ENCODE measurements at regions not wholly inside any gene's neighbourhood (a gene's known extent, or its start where the extent isn't known, plus 50 kb on each side); places are given as distances from the start of the nearest gene placed in this dataset.

- TF ChIP-seq GATA2 (IDR thresholded peaks at IDR 0.05; ENCODE audit: low read depth, low read length) (no peak), GATA3 (IDR thresholded peaks at IDR 0.05; ENCODE audit: low read depth, low read length) (no peak)
Measured at GRCh38 chr3:68056556-68056955, 402.1 kb upstream of the SUCLG2 start.

- TF ChIP-seq GATA2 (IDR thresholded peaks at IDR 0.05; ENCODE audit: low read depth, low read length) (no peak), GATA3 (IDR thresholded peaks at IDR 0.05; ENCODE audit: low read depth, low read length) (no peak)
Measured at GRCh38 chr3:68055215-68055614, 400.8 kb upstream of the SUCLG2 start.

GRCh38 chr3:68049776-68050175, 395.4 kb upstream of the SUCLG2 start:
- TF ChIP-seq GATA3 (IDR thresholded peaks at IDR 0.05; ENCODE audit: low read depth, low read length) = no peak
- no peak for TF ChIP-seq GATA2 (IDR thresholded peaks at IDR 0.05; ENCODE audit: low read depth, low read length)

- TF ChIP-seq GATA2 (IDR thresholded peaks at IDR 0.05; ENCODE audit: low read depth, low read length) = no peak
- TF ChIP-seq GATA3 (IDR thresholded peaks at IDR 0.05; ENCODE audit: low read depth, low read length) = no peak
Measured at GRCh38 chr3:68045976-68046375, 391.6 kb upstream of the SUCLG2 start.

- TF ChIP-seq GATA2 (IDR thresholded peaks at IDR 0.05; ENCODE audit: low read depth, low read length) = no peak
Measured at GRCh38 chr3:68033867-68034266, 379.5 kb upstream of the SUCLG2 start.

DNA sequence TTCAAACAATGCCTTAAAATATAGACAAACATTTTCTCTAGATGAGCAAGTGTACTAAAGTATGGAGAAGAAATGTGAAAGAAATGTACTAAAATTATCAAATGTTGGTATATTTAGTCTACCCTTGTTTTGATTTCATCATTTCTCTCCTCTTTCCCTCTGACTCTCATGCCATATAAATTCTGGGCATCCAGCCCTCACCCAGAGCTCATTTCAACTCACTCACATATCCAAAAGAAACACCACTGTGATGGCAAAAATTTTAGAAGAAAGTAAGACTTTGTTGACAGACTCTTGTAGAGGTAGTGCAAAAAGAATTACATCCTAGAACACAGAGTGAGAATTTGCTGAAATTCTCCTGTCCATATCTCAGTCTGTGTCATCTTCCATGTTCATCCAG, 377.8 kb upstream of the SUCLG2 start:
- TF ChIP-seq GATA3 (IDR thresholded peaks at IDR 0.05; ENCODE audit: low read depth, low read length) = no peak
- no peak for TF ChIP-seq GATA2 (IDR thresholded peaks at IDR 0.05; ENCODE audit: low read depth, low read length)

GRCh38 chr3:68025189-68025588, 370.8 kb upstream of the SUCLG2 start:
- no peak for TF ChIP-seq GATA3 (IDR thresholded peaks at IDR 0.05; ENCODE audit: low read depth, low read length)

DNA sequence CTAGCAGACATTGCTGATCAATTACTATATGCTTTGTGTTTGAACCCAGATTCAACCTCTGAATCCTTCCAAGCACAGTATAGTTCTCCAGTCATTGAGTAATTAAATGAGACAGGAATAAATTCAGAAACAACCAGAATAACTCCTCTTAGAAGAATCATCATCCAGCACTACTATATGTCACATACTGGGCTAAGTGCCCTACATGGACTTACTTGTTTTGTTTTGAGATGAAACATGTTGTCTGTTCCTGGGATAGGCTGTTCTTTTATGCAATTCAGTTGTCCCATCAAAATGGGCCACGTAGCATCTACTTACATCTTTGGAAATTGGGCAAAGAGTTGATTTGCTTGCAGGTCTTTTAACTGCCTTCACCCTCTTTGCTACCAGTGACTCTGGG, 365.5 kb upstream of the SUCLG2 start:
- no peak for TF ChIP-seq GATA3 (IDR thresholded peaks at IDR 0.05; ENCODE audit: low read depth, low read length)
- no peak for TF ChIP-seq GATA2 (IDR thresholded peaks at IDR 0.05; ENCODE audit: low read depth, low read length)

DNA sequence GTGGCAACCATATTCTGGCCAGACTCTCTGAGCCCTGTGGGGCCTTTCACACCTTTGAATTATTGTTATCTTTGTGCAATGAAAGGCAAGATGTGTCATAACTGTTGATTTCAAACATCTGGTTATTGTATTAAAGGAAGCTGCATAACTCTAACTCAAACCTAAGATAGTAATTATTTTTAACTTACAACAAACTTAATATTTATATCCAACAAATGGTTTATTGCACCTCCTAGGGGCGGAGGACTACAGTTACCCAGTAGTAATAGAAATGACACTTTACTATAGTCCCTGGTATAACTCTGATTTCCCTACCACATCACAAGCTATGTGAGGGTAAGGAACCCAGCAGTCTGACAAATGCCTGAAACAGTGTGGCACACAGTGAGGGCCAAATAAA, 363.9 kb upstream of the SUCLG2 start:
- TF ChIP-seq GATA3 (IDR thresholded peaks at IDR 0.05; ENCODE audit: low read depth, low read length) (no peak), GATA2 (IDR thresholded peaks at IDR 0.05; ENCODE audit: low read depth, low read length) (no peak)

DNA sequence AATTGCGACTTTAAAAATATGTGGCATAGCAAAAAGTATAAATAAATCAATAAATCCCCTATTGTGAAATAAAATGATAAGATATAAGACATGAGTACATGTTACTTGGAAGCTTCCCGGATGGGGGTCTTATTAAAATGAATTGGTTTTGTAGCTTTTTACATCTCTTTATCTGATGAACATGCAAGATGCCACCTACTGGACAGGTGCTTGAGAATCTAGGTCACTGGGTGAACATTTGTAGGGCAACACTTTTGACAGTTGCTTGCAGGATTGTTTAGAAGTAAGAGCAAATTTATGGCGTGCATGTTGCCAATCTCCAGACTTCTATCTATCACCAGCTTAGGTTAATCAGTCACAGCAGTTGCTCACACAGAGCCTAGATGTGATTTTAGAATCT, 362.7 kb upstream of the SUCLG2 start:
- TF ChIP-seq GATA2 (IDR thresholded peaks at IDR 0.05; ENCODE audit: low read depth, low read length) (no peak), GATA3 (IDR thresholded peaks at IDR 0.05; ENCODE audit: low read depth, low read length) (no peak)

- TF ChIP-seq GATA2 (IDR thresholded peaks at IDR 0.05; ENCODE audit: low read depth, low read length) = no peak
- no peak for TF ChIP-seq GATA3 (IDR thresholded peaks at IDR 0.05; ENCODE audit: low read depth, low read length)
Measured at GRCh38 chr3:68009900-68010299, 355.5 kb upstream of the SUCLG2 start.

DNA sequence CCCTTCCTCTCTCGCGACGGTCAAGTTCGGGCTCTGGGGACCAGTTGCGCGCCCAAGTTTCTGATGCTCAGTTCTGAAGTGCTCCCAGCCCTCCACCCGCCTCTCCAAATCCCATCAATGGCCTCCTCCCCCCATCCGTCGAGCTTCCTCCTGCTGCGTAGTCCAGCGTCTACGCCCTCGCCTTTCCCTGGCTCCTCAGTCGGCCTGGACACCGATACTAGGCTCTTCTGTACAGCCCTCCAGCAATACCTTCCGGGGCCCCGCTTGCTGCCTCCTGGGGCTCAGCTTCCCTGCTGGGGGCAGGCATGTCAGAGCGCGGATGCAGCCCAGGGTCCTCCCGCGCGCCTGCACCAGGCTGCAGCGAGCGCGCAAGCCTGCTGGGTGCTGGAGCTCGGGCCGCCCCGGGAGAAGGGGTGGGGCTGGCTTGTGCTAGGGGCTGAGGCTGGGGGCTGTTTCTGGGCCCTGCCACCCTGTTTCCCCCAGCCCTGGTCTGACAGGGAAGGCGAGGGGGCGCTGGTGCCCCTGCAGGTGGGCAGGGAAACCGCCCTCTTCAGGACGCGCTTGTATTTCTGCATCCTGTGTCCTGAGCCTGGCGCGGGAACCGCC, 353.3 kb upstream of the SUCLG2 start:
- TF ChIP-seq GATA2 (IDR thresholded peaks at IDR 0.05; ENCODE audit: low read depth, low read length) = no peak
- TF ChIP-seq GATA3 (IDR thresholded peaks at IDR 0.05; ENCODE audit: low read depth, low read length) = no peak

DNA sequence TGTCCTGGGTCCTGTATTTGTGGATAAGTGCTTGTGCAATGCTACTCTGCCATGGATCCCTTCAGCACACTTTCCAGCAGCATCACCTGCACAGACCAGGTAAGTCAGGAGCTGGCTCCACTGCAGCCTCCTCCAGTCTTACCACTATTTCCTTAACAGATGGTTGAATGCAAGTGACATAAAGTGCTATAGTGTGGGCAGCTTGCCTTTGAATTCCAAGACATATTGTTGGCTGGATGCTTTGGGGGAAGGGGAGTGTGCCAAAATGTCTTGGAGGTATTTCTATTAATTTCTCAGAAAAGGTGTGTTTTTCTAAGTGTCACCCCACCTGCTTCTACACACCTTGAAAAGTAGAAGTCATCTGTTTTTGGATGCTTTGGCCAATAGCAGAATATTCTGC, 352.2 kb upstream of the SUCLG2 start:
- TF ChIP-seq GATA3 (IDR thresholded peaks at IDR 0.05; ENCODE audit: low read depth, low read length) (no peak), GATA2 (IDR thresholded peaks at IDR 0.05; ENCODE audit: low read depth, low read length) (no peak)

DNA sequence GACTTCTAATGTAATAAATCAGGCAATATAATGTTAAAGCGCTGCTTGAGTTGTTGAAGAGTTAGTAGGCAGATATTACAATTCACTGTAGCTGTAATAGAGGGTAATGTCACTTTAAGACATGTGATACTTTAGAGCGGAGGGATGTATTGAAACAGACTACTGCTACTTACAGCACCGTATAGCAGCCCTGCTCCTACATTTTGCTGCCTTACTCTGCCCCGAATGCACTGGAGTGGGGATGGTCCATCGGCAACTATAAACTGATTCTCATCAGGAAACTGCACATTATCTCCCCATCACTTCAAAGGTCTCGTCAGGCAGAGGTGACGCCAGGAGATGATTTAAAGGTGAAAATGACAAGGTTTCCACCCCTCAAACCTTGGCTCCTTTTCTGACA, 349.7 kb upstream of the SUCLG2 start:
- TF ChIP-seq GATA2 (IDR thresholded peaks at IDR 0.05; ENCODE audit: low read depth, low read length) (no peak), GATA3 (IDR thresholded peaks at IDR 0.05; ENCODE audit: low read depth, low read length) (no peak)

DNA sequence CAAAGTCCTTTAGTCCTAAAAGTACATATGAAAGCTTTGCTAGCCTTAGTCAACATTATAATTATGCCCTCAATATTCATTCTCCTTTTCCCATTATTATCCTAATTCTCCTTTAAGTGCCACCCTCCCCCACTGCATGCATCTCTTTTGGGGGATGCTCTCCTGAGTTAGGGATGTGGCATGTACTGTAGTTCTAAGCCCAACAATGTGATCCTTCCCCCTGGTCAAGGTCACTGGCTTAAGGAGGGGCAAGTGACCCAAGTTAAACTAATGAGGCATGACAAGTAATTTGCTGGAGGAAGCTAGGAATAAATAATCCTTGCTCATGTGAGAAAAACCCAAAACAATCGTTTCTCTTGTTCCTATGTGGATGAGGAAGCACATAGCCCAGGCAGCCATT, 343.9 kb upstream of the SUCLG2 start:
- no peak for TF ChIP-seq GATA3 (IDR thresholded peaks at IDR 0.05; ENCODE audit: low read depth, low read length)
- TF ChIP-seq GATA2 (IDR thresholded peaks at IDR 0.05; ENCODE audit: low read depth, low read length) = no peak

DNA sequence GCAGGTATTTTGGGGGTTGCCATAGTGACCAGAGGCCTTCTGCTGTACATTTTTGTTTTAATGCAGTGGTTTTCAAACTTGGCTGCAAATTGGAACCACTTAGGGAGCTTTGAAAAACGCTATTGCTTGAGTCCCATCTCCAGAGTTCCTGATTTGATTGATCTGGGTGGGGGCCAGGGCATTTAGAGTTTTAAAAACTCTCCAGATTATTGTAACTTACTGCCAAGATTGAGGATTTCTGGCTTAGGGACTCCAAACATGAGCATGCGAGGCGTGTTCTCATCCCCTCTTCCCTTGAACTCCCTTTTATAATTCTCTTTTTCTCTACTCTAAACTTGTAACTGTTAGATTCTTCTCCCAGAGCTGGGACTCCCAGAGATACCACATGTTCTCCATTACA, 340.8 kb upstream of the SUCLG2 start:
- TF ChIP-seq GATA3 (IDR thresholded peaks at IDR 0.05; ENCODE audit: low read depth, low read length) (no peak), GATA2 (IDR thresholded peaks at IDR 0.05; ENCODE audit: low read depth, low read length) (no peak)
